ENCODE measurements at regions not wholly inside any gene's neighbourhood (a gene's known extent, or its start where the extent isn't known, plus 50 kb on each side); places are given as distances from the start of the nearest gene placed in this dataset.

GRCh38 chr4:110770353-110770752 is 147.5 kb upstream of the PITX2 start:
- TF ChIP-seq CTCF (conservative IDR thresholded peaks at IDR 0.05; ENCODE audit: low read length) (no peak), EZH2phosphoT487 (IDR thresholded peaks at IDR 0.05; ENCODE audit: borderline replicate concordance, low read depth, low read length) (no peak)

All from OCI-LY7 (cell line).